ENCODE measurements at regions not wholly inside any gene's neighbourhood (a gene's known extent, or its start where the extent isn't known, plus 50 kb on each side); places are given as distances from the start of the nearest gene placed in this dataset.

DNA sequence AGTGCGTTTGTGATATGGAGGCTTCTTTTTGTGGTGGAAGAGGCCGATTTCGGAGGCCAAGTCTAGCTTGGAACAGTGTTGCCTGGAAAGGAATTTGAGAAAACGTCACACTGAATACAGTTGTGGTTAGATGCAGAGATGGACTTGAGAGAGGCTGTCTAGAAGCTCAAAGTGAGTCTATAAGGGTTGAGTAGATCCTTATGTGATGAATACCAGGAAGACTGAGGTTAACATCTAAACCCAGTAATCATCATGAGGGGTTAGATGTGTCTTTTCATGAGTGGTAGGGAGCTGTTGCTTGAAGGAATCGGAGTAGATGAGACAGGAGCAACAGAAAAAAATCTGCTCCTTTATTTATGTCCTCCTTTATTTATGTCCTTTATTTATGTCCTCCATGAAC is 114.6 kb upstream of the IVNS1ABP start:
- TF ChIP-seq, protein P1, sequence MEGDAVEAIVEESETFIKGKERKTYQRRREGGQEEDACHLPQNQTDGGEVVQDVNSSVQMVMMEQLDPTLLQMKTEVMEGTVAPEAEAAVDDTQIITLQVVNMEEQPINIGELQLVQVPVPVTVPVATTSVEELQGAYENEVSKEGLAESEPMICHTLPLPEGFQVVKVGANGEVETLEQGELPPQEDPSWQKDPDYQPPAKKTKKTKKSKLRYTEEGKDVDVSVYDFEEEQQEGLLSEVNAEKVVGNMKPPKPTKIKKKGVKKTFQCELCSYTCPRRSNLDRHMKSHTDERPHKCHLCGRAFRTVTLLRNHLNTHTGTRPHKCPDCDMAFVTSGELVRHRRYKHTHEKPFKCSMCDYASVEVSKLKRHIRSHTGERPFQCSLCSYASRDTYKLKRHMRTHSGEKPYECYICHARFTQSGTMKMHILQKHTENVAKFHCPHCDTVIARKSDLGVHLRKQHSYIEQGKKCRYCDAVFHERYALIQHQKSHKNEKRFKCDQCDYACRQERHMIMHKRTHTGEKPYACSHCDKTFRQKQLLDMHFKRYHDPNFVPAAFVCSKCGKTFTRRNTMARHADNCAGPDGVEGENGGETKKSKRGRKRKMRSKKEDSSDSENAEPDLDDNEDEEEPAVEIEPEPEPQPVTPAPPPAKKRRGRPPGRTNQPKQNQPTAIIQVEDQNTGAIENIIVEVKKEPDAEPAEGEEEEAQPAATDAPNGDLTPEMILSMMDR (IDR thresholded peaks at IDR 0.05; ENCODE audit: borderline replicate concordance, extremely low read depth, low read length, poor library complexity, severe bottlenecking), result no peak
- no peak for TF ChIP-seq EZH2 (IDR thresholded peaks at IDR 0.05; ENCODE audit: borderline replicate concordance, low read depth, low read length, severe bottlenecking)
